Retinal pigment epithelial cell (primary cell): ENCODE measurements at regions not wholly inside any gene's neighbourhood (a gene's known extent, or its start where the extent isn't known, plus 50 kb on each side); places are given as distances from the start of the nearest gene placed in this dataset.

ENCODE experiments used
- DNase-seq: peaks from one replicate; pipeline ENCODE4 v3.0.0-alpha.2; 2010; ENCODE audit warnings: low read depth
- H3K4me3 ChIP-seq: 2 replicates; pipeline ENCODE4 v1.5.1; 2011; ENCODE audit warnings: mild to moderate bottlenecking, low read length, control low read depth, moderate library complexity
- CTCF ChIP-seq: conservative IDR thresholded peaks from 2 replicates; pipeline ENCODE4 v1.5.1; 2011; ENCODE audit warnings: low read depth, low read length, control low read depth, inconsistent platforms

GRCh38 chr16:86388976-86389375 lies 121.4 kb upstream of the FOXF1 start:
- H3K4me3 ChIP-seq, result no peak overlapping the region
- no peak for DNase-seq
- TF ChIP-seq CTCF, result no peak

GRCh38 chr16:86389566-86390328 lies 120.6 kb upstream of the FOXF1 start:
- no peak for TF ChIP-seq CTCF
- DNase-seq, result no peak
- H3K4me3 ChIP-seq, result no peak overlapping the region

- no peak overlapping the region for H3K4me3 ChIP-seq
- no peak for DNase-seq
- TF ChIP-seq CTCF, result no peak
These were observed 120.0 kb upstream of the FOXF1 start for GRCh38 chr16:86390335-86390734.

- no peak for DNase-seq
- H3K4me3 ChIP-seq, result no peak overlapping the region
These were observed 118.8 kb upstream of the FOXF1 start for GRCh38 chr16:86391486-86391885.

GRCh38 chr16:86391984-86392383 lies 118.3 kb upstream of the FOXF1 start:
- no peak overlapping the region for H3K4me3 ChIP-seq
- no peak for DNase-seq
- no peak for TF ChIP-seq CTCF

More at GRCh38 chr16:86391486-86391885, 118.8 kb upstream of the FOXF1 start:
- TF ChIP-seq CTCF, result no peak

- no peak for TF ChIP-seq CTCF
- DNase-seq, result no peak
- H3K4me3 ChIP-seq, result no peak overlapping the region
These were observed 117.7 kb upstream of the FOXF1 start for GRCh38 chr16:86392436-86393152.

- H3K4me3 ChIP-seq, result no peak overlapping the region
- TF ChIP-seq CTCF, result no peak
- no peak for DNase-seq
These were observed 116.3 kb upstream of the FOXF1 start for GRCh38 chr16:86393907-86394626.
